ENCODE measurements at regions not wholly inside any gene's neighbourhood (a gene's known extent, or its start where the extent isn't known, plus 50 kb on each side); places are given as distances from the start of the nearest gene placed in this dataset.

DNA sequence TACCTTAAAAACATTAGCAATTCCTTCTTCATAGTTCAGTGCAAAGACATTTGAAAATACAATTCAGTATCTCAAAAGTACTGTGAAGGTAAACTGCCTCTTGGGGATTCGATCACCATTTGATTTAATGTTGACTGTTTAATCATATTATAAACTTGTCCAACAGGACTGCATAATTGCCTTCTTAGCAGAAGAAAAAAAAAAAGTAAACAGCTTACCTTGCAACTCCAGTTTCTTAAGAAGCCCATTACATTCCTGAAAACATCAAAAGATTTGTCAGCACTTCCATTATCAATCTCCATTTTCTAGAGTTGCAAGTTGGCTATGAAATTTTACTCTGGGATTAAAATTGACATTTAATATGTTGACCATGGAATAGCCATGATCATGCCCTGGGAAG is 1154.6 kb downstream of the OLFM4 start:
- TF ChIP-seq, protein P1, sequence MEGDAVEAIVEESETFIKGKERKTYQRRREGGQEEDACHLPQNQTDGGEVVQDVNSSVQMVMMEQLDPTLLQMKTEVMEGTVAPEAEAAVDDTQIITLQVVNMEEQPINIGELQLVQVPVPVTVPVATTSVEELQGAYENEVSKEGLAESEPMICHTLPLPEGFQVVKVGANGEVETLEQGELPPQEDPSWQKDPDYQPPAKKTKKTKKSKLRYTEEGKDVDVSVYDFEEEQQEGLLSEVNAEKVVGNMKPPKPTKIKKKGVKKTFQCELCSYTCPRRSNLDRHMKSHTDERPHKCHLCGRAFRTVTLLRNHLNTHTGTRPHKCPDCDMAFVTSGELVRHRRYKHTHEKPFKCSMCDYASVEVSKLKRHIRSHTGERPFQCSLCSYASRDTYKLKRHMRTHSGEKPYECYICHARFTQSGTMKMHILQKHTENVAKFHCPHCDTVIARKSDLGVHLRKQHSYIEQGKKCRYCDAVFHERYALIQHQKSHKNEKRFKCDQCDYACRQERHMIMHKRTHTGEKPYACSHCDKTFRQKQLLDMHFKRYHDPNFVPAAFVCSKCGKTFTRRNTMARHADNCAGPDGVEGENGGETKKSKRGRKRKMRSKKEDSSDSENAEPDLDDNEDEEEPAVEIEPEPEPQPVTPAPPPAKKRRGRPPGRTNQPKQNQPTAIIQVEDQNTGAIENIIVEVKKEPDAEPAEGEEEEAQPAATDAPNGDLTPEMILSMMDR (IDR thresholded peaks at IDR 0.05; ENCODE audit: extremely low read depth in 1 of 2, insufficient read depth in 1 of 2, low read depth in 1 of 2, low read length in 2 of 2), result no peak
- TF ChIP-seq POLR2A (IDR thresholded peaks at IDR 0.05; ENCODE audit: low read depth, low read length) (no peak), POLR2AphosphoS5 (IDR thresholded peaks at IDR 0.05; ENCODE audit: insufficient read depth, low read depth, low read length) (no peak), EZH2 (IDR thresholded peaks at IDR 0.05; ENCODE audit: borderline replicate concordance, low read depth, low read length, severe bottlenecking) (no peak), MYC (IDR thresholded peaks at IDR 0.05; ENCODE audit: low read depth, low read length) (no peak), GATA2 (IDR thresholded peaks at IDR 0.05; ENCODE audit: insufficient read depth, insufficient read length, low read depth, low read length) (no peak)
